GM23338 (cell line): ENCODE measurements at regions not wholly inside any gene's neighbourhood (a gene's known extent, or its start where the extent isn't known, plus 50 kb on each side); places are given as distances from the start of the nearest gene placed in this dataset.

Experiments used
- ATAC-seq: fragments of 200-7000 bp; cut with Tn5 transposase; 3 replicates; pipeline ENCODE4 v1.9.1; 2020
- DNase-seq: peaks from one replicate; pipeline ENCODE4 v3.0.0-alpha.2; 2015; ENCODE audit warnings: low spot score
- H2AFZ ChIP-seq: fragments of 200-600 bp; sonication (generic); 2 replicates; pipeline ENCODE4 v1.8.0; 2016; ENCODE audit warnings: antibody characterized with exemption, mild to moderate bottlenecking, moderate library complexity
- H3F3A ChIP-seq: fragments of 200-600 bp; sonication (generic); replicated peaks from 2 replicates; pipeline ENCODE4 v1.8.0; 2017; ENCODE audit warnings: antibody characterized with exemption, mixed run types, low read depth
- H3K27ac ChIP-seq: fragments of 200-600 bp; sonication (generic); 2 replicates; pipeline ENCODE4 v1.6.1; 2016; ENCODE audit warnings: low read depth
- H3K27me3 ChIP-seq: fragments of 200-600 bp; sonication (generic); 2 replicates; pipeline ENCODE4 v1.8.0; 2016; ENCODE audit warnings: mild to moderate bottlenecking, mixed run types, moderate library complexity; ENCODE audit not compliant: insufficient read depth
- H3K36me3 ChIP-seq: fragments of 200-600 bp; sonication (generic); 2 replicates; pipeline ENCODE4 v1.8.0; 2016; ENCODE audit warnings: mild to moderate bottlenecking; ENCODE audit not compliant: insufficient read depth
- H3K4me1 ChIP-seq: fragments of 200-600 bp; sonication (generic); 2 replicates; pipeline ENCODE4 v1.8.0; 2016; ENCODE audit warnings: mild to moderate bottlenecking, moderate library complexity; ENCODE audit not compliant: insufficient read depth
- H3K4me2 ChIP-seq: fragments of 200-600 bp; sonication (generic); 2 replicates; pipeline ENCODE4 v1.7.1; 2017; ENCODE audit warnings: mixed run types
- H3K4me3 ChIP-seq: fragments of 200-600 bp; sonication (generic); 2 replicates; pipeline ENCODE4 v1.6.1; 2016; ENCODE audit warnings: mixed run types
- H3K79me2 ChIP-seq: fragments of 200-600 bp; sonication (generic); replicated peaks from 2 replicates; pipeline ENCODE4 v1.8.0; 2017; ENCODE audit warnings: mild to moderate bottlenecking; ENCODE audit not compliant: insufficient read depth
- H3K9me2 ChIP-seq: fragments of 200-600 bp; sonication (generic); 2 replicates; pipeline ENCODE4 v1.8.0; 2017; ENCODE audit not compliant: insufficient read depth
- H4K20me1 ChIP-seq: fragments of 200-600 bp; sonication (generic); replicated peaks from 2 replicates; pipeline ENCODE4 v1.8.0; 2017; ENCODE audit warnings: mild to moderate bottlenecking; ENCODE audit not compliant: insufficient read depth
- H3K27ac Mint-ChIP-seq: 2 replicates; pipeline ENCODE4 v1.8.0; 2020; ENCODE audit warnings: inconsistent platforms, mild to moderate bottlenecking, moderate library complexity, mixed read lengths
- H3K27me3 Mint-ChIP-seq: 3 replicates; pipeline ENCODE4 v1.8.0; 2022; ENCODE audit warnings: low read depth, mild to moderate bottlenecking, moderate library complexity, mixed read lengths, inconsistent platforms; ENCODE audit not compliant: insufficient read depth, poor library complexity
- H3K36me3 Mint-ChIP-seq: 3 replicates; pipeline ENCODE4 v1.8.0; 2021; ENCODE audit warnings: low read depth, mild to moderate bottlenecking, inconsistent platforms, moderate library complexity, mixed read lengths
- H3K4me1 Mint-ChIP-seq: 3 replicates; pipeline ENCODE4 v1.8.0; 2020; ENCODE audit warnings: mild to moderate bottlenecking, inconsistent platforms, mixed read lengths
- H3K4me3 Mint-ChIP-seq: 3 replicates; pipeline ENCODE4 v1.8.0; 2021; ENCODE audit warnings: moderate library complexity, mild to moderate bottlenecking, inconsistent platforms, mixed read lengths
- H3K9me3 Mint-ChIP-seq: 3 replicates; pipeline ENCODE4 v1.8.0; 2020; ENCODE audit warnings: moderate library complexity, mild to moderate bottlenecking, inconsistent platforms, mixed read lengths
- CREB1 ChIP-seq: fragments of 250-450 bp; sonication (Bioruptor Pico); IDR thresholded peaks from 2 replicates; pipeline ENCODE4 v1.5.0; 2020; ENCODE audit warnings: low read depth, mild to moderate bottlenecking, moderate library complexity
- CTCF ChIP-seq, 2 experiments: fragments of 200-600 bp in 1 of 2; sonication (generic) in 1 of 2; conservative IDR thresholded peaks; 2 replicates each; pipeline versions ENCODE4 v1.5.1 to v1.6.1; 2016 to 2017; ENCODE audit warnings: antibody characterized with exemption in 2 of 2, low read depth in 2 of 2, mild to moderate bottlenecking in 2 of 2, moderate library complexity in 1 of 2
- ETS1 ChIP-seq: IDR thresholded peaks from 2 replicates; pipeline ENCODE4 v1.6.1; 2016; ENCODE audit warnings: antibody characterized with exemption
- EZH2 ChIP-seq: fragments of 200-600 bp; sonication (generic); IDR thresholded peaks from one replicate; pipeline ENCODE4 v1.8.0; 2017; ENCODE audit warnings: antibody characterized with exemption, mild to moderate bottlenecking, low read depth; ENCODE audit not compliant: unreplicated experiment
- EZH2phosphoT487 ChIP-seq: fragments of 200-600 bp; sonication (generic); IDR thresholded peaks from one replicate; pipeline ENCODE4 v1.8.1; 2018; ENCODE audit warnings: antibody characterized with exemption; ENCODE audit not compliant: unreplicated experiment
- JUNB ChIP-seq: IDR thresholded peaks from one replicate; pipeline ENCODE4 v1.6.1; 2016; ENCODE audit warnings: antibody characterized with exemption; ENCODE audit not compliant: unreplicated experiment
- NANOG ChIP-seq: IDR thresholded peaks from 2 replicates; pipeline ENCODE4 v1.6.1; 2016; ENCODE audit warnings: antibody characterized with exemption, borderline replicate concordance
- POLR2AphosphoS5 ChIP-seq: IDR thresholded peaks from 2 replicates; pipeline ENCODE4 v1.6.1; 2016; ENCODE audit warnings: antibody characterized with exemption, low read depth
- REST ChIP-seq: IDR thresholded peaks from one replicate; pipeline ENCODE4 v1.6.1; 2018; ENCODE audit warnings: antibody characterized with exemption; ENCODE audit not compliant: unreplicated experiment
- STAT1 ChIP-seq: IDR thresholded peaks from one replicate; pipeline ENCODE4 v1.6.1; 2016; ENCODE audit warnings: antibody characterized with exemption; ENCODE audit not compliant: unreplicated experiment
- ZNF114 ChIP-seq: fragments of 250-450 bp; sonication (Bioruptor Pico); IDR thresholded peaks from 2 replicates; pipeline ENCODE4 v1.5.0; 2020; ENCODE audit warnings: mild to moderate bottlenecking, moderate library complexity
- ZNF331 ChIP-seq: fragments of 250-450 bp; sonication (Bioruptor Pico); IDR thresholded peaks from 2 replicates; pipeline ENCODE4 v1.5.0; 2020; ENCODE audit warnings: low read depth, mild to moderate bottlenecking, moderate library complexity
- ZNF462 ChIP-seq: fragments of 250-450 bp; sonication (Bioruptor Pico); IDR thresholded peaks from 2 replicates; pipeline ENCODE4 v1.5.0; 2020; ENCODE audit warnings: mild to moderate bottlenecking, moderate library complexity

GRCh38 chr2:9762164-9762563 is 81.1 kb upstream of the TAF1B start:
- DNase-seq (no peak), ATAC-seq (no peak)
- no peak overlapping the region for H3K4me2 ChIP-seq
- no peaks in the 10 kb centered on the region for H3K36me3 Mint-ChIP-seq
- no peak overlapping the region for H3K4me3 ChIP-seq
- H2AFZ ChIP-seq = no peak overlapping the region
- H3K27me3 ChIP-seq = no peaks in the 10 kb centered on the region
- H3K4me3 Mint-ChIP-seq = no peak overlapping the region
- no peaks in the 10 kb centered on the region for H3F3A ChIP-seq
- no peaks in the 10 kb centered on the region for H3K79me2 ChIP-seq
- H3K27me3 Mint-ChIP-seq = peaks cover 7% of the 10 kb centered on the region
- no peaks in the 10 kb centered on the region for H3K36me3 ChIP-seq
- H3K9me2 ChIP-seq = no peaks in the 10 kb centered on the region
- H3K27ac ChIP-seq = no peak overlapping the region
- TF ChIP-seq CTCF (conservative IDR thresholded peaks at IDR 0.05; ENCODE audit: low read depth in 2 of 2) (no peak), JUNB (no peak), EZH2 (no peak), ZNF114 (CRISPR knock-in tag) (no peak), CREB1 (CRISPR knock-in tag) (no peak), ETS1 (no peak), REST (no peak), STAT1 (no peak), POLR2AphosphoS5 (no peak), NANOG (no peak), ZNF462 (CRISPR knock-in tag) (no peak), EZH2phosphoT487 (no peak), ZNF331 (CRISPR knock-in tag) (no peak)
- H3K4me1 Mint-ChIP-seq = peaks cover 34% of the 10 kb centered on the region
- no peak overlapping the region for H3K27ac Mint-ChIP-seq
- no peaks in the 10 kb centered on the region for H4K20me1 ChIP-seq
- H3K9me3 Mint-ChIP-seq = no peaks in the 10 kb centered on the region
- peaks cover 8% of the 10 kb centered on the region; the same call in 1 of the 2 replicates for H3K4me1 ChIP-seq
